Activated B cell treated with CpG ODN at 0.5 μM for 24 hours (primary cell): ENCODE measurements at regions not wholly inside any gene's neighbourhood (a gene's known extent, or its start where the extent isn't known, plus 50 kb on each side); places are given as distances from the start of the nearest gene placed in this dataset.

Experiments used
- ATAC-seq: fragments of 200-7000 bp; cut with Tn5 transposase; one replicate; pipeline ENCODE4 v1.10.0; 2021; ENCODE audit warnings: low read depth, mild to moderate bottlenecking, moderate library complexity
- CTCF ChIA-PET: fragments of 350-600 bp; sonication (Branson Sonifier 250); formaldehyde crosslinking; loops from one replicate; lab custom pipeline; 2021; ENCODE audit warnings: antibody characterized with exemption; lab: Charles Lee
- POLR2A ChIA-PET: fragments of 350-600 bp; sonication (Branson Sonifier 250); formaldehyde crosslinking; loops from one replicate; lab custom pipeline; 2021; ENCODE audit warnings: antibody characterized with exemption; lab: Charles Lee
- DNase-seq: peaks from one replicate; pipeline ENCODE4 v3.0.0; 2022
- H3K27ac Mint-ChIP-seq: one replicate; pipeline ENCODE4 v1.8.0; 2020; ENCODE audit warnings: mixed read lengths
- H3K27me3 Mint-ChIP-seq: one replicate; pipeline ENCODE4 v1.8.0; 2021; ENCODE audit warnings: mixed read lengths
- H3K36me3 Mint-ChIP-seq: one replicate; pipeline ENCODE4 v1.8.0; 2021; ENCODE audit warnings: low read depth, mixed read lengths
- H3K4me1 Mint-ChIP-seq: one replicate; pipeline ENCODE4 v1.8.0; 2021; ENCODE audit warnings: mixed read lengths
- H3K4me3 Mint-ChIP-seq: one replicate; pipeline ENCODE4 v1.8.0; 2020; ENCODE audit warnings: mild to moderate bottlenecking, mixed read lengths
- H3K9me3 Mint-ChIP-seq: one replicate; pipeline ENCODE4 v1.8.0; 2020; ENCODE audit warnings: mixed read lengths
- intact Hi-C: fragments of 100-400 bp; cut with micrococcal nuclease; formaldehyde crosslinking; loops from one replicate; pipeline ENCODE4 v1.15.1; 2024
- TF ChIP-seq, protein P1 (sequence below): fragments of 200-600 bp; IDR thresholded peaks from one replicate; pipeline ENCODE4 v1.8.0; 2022; ENCODE audit warnings: antibody characterized with exemption, mild to moderate bottlenecking

DNA sequence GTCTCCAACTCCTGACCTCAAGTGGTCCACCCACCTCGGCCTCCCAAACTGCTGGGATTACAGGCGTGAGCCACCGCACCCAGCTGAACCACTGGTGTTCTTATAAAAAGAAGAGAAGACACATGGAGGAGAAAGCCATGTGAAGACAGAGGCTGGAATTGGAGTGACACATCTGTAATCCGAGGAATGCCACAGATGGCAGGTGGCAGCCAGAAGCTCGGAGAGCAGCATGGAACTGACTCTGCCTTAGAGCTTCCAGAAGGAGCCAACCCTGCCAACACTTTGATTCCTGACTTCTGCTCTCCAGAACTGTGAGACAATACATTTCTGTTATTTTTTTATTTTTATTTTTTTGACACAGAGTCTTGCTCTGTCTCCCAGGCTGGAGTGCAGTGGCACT, 59.0 kb upstream of the ATP2B4 start:
- POLR2A ChIA-PET = no interaction called here
- no peak overlapping the region for H3K27ac Mint-ChIP-seq
- TF ChIP-seq, protein P1, sequence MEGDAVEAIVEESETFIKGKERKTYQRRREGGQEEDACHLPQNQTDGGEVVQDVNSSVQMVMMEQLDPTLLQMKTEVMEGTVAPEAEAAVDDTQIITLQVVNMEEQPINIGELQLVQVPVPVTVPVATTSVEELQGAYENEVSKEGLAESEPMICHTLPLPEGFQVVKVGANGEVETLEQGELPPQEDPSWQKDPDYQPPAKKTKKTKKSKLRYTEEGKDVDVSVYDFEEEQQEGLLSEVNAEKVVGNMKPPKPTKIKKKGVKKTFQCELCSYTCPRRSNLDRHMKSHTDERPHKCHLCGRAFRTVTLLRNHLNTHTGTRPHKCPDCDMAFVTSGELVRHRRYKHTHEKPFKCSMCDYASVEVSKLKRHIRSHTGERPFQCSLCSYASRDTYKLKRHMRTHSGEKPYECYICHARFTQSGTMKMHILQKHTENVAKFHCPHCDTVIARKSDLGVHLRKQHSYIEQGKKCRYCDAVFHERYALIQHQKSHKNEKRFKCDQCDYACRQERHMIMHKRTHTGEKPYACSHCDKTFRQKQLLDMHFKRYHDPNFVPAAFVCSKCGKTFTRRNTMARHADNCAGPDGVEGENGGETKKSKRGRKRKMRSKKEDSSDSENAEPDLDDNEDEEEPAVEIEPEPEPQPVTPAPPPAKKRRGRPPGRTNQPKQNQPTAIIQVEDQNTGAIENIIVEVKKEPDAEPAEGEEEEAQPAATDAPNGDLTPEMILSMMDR = no peak

DNA sequence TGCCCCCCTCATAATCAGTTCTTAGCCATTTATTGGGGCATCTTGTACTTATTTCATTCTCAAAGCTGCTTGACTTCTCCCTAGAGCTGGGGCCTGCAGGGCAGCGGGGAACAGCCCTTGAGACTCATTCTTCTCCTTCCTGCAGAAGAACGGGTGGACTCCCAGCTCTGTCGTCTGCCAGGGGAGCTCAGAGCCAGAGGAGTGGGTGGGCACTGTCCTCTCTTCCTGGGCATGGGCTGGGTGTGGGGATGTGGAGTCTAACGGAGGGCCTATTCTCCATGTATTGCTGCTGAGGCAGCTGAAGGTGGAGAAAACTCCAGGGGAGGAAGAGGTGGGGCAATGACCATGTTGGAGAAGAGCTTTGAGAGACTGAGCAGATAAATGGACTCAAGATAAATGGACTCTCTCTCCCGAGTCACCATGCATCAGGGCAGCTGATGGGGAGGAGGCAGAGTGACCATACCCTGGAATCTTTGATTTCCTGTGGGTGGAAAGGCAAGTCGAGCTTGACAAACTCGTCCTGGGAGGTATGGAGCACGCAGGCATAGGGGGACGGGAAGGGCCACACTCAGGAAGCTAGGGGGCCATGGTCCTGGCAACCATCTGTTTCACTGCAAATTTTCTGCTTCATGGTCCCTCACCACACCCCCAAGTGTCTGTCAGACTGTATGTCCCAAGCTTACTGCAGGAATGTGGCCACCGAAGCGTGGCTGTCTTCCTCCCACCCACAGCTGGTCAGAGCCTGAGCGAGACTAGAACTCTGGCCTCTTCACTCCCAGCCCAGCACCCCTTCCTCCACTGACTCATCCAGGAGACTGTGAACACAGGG, 56.9 kb upstream of the ATP2B4 start:
- Mint-ChIP-seq H3K9me3 (no peaks in the 10 kb centered on the region), H3K4me3 (no peak overlapping the region), H3K36me3 (no peaks in the 10 kb centered on the region), H3K27ac (no peak overlapping the region), H3K4me1 (no peaks in the 10 kb centered on the region), H3K27me3 (peaks cover 3% of the 10 kb centered on the region)
- TF ChIP-seq, protein P1 = no peak
- intact Hi-C loops = no loop called here
- ATAC-seq = no peak
- ChIA-PET POLR2A (no interaction called here), CTCF (no interaction called here)
- DNase-seq = no peak

More for the DNA sequence above, 59.0 kb upstream of the ATP2B4 start:
- DNase-seq = no peak
- no peak overlapping the region for H3K4me3 Mint-ChIP-seq
- intact Hi-C loops = no loop called here
- CTCF ChIA-PET = no interaction called here
- H3K36me3 Mint-ChIP-seq = no peaks in the 10 kb centered on the region
- H3K4me1 Mint-ChIP-seq = no peaks in the 10 kb centered on the region
- peaks cover 3% of the 10 kb centered on the region for H3K27me3 Mint-ChIP-seq
- ATAC-seq = no peak
- H3K9me3 Mint-ChIP-seq = no peaks in the 10 kb centered on the region

DNA sequence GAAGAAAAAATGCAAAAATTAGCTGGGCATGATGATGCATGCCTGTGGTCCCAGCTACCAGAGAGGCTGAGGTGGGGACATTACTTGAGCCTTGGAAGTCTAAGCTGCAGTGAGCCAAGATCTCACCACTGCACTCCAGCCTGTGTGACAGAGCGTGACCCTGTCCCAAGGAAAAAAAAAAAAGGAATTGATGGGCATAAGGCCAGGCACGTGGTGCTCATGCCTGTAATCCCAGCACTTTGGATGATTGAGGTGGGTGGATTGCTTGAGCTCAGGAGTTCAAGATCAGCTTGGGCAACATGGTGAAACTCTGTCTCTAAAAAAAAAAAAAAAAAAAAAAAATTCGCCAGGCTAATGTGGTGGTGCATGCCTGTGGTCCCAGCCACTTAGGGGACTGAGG, 55.8 kb upstream of the ATP2B4 start:
- Mint-ChIP-seq H3K4me1 (no peaks in the 10 kb centered on the region), H3K9me3 (no peaks in the 10 kb centered on the region), H3K27me3 (peaks cover 3% of the 10 kb centered on the region), H3K27ac (no peak overlapping the region), H3K4me3 (no peak overlapping the region), H3K36me3 (no peaks in the 10 kb centered on the region)
- intact Hi-C loops = no loop called here
- ChIA-PET CTCF (no interaction called here), POLR2A (no interaction called here)
- ATAC-seq (no peak), DNase-seq (no peak)
- TF ChIP-seq, protein P1 = no peak

DNA sequence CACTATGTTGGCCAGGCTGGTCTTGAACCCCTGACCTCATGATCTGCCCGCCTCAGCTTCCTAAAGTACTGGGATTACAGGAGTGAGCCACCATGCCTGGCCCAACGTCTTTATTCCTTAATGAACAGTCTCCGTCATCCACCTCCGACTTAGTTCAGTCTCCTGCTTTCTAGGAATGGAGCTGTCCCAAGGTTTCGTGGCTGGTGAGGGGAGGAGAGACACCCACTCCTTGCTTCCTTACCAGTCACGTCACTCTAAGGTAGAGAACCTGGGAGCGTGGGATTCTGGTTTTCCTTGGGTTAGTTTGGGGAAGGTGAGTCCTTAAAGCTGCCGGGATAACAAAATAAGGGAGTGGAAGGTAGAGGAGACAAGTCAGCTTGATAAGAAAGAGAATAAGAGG, 55.0 kb upstream of the ATP2B4 start:
- DNase-seq = no peak
- no peak for ATAC-seq
- intact Hi-C loops = no loop called here
- Mint-ChIP-seq H3K4me1 (no peaks in the 10 kb centered on the region), H3K36me3 (no peaks in the 10 kb centered on the region), H3K27me3 (peaks cover 6% of the 10 kb centered on the region), H3K4me3 (no peak overlapping the region), H3K9me3 (no peaks in the 10 kb centered on the region), H3K27ac (no peak overlapping the region)
- TF ChIP-seq, protein P1 = no peak
- POLR2A ChIA-PET = no interaction called here
- CTCF ChIA-PET = no interaction called here

DNA sequence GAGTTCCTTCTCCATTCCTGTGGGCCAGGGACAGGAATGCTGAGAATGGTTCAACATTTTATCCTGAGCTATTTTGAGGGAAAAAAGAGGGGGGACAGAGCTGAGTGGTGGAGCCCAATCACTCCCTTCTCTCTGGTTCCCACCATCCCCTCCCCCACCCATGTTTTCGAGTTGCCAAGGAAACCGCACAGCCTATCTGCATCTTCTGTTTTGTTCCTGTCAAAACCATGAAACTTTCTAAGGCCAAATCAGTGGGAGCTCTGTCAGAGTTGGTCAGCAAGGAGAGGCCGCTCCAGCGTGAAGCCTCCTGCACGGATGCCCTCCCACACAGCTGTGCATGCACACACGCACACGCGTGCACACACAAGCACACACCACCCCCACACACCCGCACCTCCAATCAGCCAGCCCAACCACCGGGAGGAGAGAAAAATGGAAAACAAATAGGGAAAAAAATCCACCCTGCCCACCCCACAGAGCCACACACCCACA, 54.5 kb upstream of the ATP2B4 start:
- no peak overlapping the region for H3K27ac Mint-ChIP-seq
- POLR2A ChIA-PET = no interaction called here

More for the DNA sequence above, 54.5 kb upstream of the ATP2B4 start:
- TF ChIP-seq, protein P1 = no peak
- H3K27me3 Mint-ChIP-seq = peaks cover 6% of the 10 kb centered on the region
- DNase-seq (no peak), ATAC-seq (no peak)
- intact Hi-C loops = no loop called here
- CTCF ChIA-PET = no interaction called here
- H3K4me3 Mint-ChIP-seq = no peak overlapping the region
- H3K4me1 Mint-ChIP-seq = no peaks in the 10 kb centered on the region
- no peaks in the 10 kb centered on the region for H3K9me3 Mint-ChIP-seq
- no peaks in the 10 kb centered on the region for H3K36me3 Mint-ChIP-seq
